COLO668 (cell line): ENCODE measurements at regions not wholly inside any gene's neighbourhood (a gene's known extent, or its start where the extent isn't known, plus 50 kb on each side); places are given as distances from the start of the nearest gene placed in this dataset.
"Not testable (repeated sequence)": the region's sequence is repeated elsewhere in the genome, so short reads cannot be mapped to it uniquely, and the experiment has no call there.

Source experiments
- DNase-seq: peaks from one replicate; lab custom pipeline; 2025; ENCODE audit not compliant: unreplicated experiment; lab: John Stamatoyannopoulos, UW

DNA sequence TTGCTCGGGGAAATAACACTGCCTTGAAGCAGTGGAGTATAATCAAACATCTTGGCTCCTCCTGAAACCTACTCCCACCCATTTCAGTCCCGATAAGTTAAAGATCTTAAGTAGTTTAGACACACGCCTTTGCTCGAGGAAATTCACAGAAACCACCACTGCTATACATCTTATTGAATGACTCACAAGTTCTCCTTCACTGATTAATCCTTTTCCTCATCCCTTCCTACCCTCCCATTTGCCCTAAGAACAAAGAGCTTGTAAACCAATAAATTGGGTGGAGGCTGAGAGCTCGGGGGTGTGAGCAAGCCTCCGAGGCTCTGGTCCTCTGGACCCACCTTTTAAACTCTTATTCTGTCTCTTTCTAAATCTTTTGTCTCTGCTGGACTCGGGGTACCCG is 86.5 kb downstream of the XCL2 start:
- not testable (repeated sequence) for DNase-seq

DNA sequence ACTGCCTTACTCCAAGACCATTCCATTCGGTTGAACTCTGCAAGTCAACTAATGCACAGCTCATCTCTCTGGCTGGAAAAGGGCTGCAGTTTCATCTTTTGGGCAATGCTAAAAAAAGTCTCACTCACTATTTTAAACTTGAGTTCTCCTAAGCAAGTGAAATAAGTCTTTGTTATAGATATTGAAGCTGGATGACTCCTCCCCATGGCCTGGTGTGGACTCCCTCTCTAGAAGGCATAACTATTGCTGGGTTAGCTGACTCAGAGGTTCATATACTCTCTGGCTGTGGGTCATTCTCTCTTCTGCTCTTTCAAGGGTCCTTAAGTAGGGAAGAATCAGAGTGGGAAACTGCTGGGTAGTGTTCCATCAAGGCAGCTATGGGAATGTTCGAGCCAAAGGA is 88.0 kb downstream of the XCL2 start:
- no peak for DNase-seq

DNA sequence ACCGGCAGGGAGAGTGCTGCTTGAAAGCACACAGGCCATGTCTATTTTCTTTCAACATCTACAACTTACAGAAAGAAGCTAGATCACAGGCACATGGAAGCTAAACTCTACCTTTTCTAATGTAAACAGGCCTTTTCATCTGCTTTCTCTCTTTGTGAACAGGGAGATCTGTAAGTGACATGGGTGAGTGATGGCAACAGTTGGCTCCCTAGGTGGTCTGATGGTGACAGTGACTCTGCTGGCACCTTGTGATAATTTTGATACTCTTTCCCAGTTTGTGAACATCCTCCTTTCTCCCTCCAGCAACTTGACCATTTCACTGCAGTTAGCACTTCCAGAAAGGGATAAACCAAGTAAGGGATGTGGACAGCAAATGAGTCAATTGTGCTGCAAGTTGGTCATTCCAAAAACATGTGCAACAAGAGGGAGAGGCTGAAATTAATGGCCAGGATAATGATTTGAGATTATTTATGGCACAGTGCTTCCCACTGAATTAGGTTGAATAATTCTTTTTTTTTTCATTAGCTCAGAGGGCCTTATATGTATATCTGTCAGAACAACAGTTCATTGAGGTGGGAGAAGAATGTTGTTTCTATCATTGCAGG is 89.5 kb downstream of the XCL2 start:
- no peak for DNase-seq

DNA sequence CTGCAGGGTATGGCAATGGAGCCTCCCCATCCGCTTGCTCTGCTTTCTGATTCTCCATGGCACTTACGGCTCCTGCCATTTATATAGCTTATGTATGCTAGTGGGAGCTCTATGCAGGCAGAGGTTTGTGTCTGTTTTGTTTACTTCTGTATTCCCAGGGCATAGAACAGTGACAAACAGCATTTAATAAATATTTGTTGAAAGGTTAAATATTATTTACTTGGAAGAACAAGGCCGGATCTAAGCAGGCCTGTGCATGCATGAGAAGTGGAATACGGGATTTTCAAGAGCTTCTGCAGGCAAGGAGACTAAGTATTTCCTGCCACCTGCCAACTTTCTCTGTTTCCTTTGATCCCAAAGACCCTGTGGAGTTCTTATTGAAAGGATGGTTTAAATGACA is 90.7 kb downstream of the XCL2 start:
- DNase-seq, result no peak

DNA sequence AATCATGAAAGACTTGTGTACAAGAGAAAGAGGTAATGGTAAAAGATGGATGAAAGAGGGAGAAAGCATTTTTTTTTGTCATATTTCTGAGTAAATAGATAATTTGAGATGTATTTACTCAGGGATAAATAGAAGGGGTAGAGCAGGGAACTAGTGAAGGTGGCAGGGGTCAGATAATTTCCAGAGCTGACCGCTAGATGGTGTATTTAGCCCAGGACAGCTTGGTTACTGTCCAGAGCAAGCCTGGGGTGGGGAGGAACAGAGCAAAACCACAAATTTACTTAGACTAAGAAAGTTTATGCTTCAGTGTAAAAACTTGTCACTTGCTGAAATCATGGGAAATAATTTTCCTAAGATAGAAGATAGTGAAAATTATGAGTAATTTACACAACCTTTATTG is 91.5 kb downstream of the XCL2 start:
- no peak for DNase-seq

DNA sequence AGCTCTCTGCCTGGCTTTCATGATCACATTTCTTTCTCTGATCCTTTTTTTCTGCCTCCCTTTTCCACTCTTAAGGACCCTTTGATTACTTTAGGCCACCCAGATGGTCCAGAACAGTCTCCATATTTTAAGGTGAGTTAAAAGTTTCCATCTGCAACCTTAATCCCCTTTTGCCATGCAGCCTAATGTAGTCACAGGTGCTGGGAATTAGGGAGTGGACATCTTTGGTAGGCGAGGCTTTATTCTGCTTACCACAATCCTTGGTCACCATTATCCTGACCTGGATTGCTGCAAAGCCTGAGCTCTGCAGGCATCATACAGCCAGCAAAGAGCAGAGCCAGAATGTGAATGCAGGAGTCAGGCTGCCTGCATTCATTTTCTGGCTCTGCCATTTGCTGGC is 95.9 kb downstream of the XCL2 start:
- DNase-seq, result no peak

DNA sequence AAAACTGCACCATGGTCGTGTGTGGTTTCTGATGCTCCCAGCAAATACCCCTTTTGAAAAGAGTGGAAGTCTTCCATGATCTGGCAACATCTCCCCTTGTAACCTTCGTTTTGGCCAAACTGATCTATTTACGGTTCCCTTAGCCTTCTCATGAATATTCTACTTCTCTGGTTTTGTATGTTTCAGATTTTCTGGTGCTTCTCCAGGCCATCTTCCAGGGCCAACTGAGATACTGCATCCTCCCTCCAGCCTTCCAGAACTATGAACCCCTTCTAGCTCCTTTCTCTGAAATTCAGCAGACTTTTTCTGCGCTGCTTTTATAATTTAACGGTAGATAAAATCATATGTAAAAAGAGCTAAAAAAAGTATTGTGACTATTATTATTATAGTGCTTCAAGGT is 97.7 kb downstream of the XCL2 start:
- DNase-seq, result no peak

DNA sequence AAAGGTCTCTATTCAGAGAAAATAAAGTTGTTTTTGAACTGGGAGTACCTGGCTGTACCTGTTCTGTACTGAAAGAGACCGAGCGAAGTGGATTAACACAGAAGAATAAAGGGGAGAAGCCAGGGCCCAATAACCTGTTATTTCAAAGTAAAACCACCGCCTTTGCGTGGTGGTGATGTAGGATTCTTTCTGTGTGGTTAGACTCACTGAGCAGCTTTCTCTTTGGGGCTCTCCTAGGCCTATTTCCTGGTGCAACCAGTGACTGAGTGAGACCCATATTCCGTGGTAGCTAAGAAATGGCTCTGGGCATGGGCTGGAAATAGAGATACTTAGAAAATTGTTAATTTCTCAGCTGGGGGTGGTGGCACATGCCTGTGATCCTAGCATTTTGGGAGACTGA is 99.9 kb downstream of the XCL2 start:
- no peak for DNase-seq

DNA sequence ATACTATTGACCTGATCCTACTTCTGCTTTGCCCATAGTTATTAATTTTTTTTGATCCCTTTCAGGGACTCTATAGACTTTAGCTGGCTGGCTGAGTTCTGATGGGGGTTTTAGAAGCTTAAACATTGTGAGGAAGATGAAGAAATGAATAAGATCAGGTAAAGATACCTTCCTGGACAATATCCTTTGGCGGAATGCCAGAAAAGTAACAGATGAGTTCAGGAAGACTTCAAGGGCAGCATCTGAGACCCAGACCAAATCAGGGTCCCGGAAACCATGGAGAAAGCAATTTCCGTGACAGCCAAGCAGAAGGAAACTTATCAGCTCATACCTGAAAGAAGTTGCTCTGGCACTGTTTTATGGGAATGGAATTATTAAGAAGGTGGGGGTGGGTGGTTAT is 100.4 kb downstream of the XCL2 start:
- DNase-seq, result no peak

DNA sequence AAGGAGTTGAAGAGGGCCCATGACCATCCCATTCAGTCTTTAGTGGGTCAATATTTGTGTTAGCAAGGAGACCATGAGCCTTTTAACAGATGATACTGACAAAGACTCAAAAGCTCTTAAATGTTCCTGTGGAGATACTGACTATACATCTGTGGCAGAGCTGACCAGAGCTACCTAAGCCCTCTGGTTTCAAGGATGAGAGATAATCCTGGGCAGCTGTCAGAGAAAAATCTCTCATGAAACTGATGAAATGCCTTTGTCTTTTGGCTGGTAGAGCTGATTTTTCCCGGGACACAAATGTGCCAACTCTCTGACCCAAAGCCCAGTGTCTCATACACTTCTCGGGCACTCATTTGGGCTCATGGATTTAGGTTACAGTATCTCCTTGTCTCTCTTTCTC is 100.9 kb downstream of the XCL2 start:
- DNase-seq, result no peak

DNA sequence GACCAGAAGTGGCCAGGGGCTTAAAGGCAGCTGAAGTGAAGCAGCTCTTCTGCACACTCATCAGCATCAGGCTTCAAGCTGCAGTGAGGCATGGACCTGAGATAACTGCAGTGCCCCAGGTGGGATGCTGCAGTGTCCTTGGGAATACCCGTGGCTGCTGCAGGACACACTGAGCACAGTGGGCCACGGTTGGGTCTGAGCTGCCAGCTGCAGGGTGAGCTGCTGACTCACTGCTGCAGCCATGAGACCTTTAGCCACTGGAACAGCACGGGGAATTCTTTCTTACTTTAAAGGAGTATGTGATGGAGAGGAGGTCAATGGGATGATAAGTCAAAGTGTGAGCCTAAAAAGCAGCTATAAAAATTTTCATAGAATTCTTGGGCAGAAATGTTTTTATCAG is 102.1 kb downstream of the XCL2 start:
- peak; percentile 32 for DNase-seq

DNA sequence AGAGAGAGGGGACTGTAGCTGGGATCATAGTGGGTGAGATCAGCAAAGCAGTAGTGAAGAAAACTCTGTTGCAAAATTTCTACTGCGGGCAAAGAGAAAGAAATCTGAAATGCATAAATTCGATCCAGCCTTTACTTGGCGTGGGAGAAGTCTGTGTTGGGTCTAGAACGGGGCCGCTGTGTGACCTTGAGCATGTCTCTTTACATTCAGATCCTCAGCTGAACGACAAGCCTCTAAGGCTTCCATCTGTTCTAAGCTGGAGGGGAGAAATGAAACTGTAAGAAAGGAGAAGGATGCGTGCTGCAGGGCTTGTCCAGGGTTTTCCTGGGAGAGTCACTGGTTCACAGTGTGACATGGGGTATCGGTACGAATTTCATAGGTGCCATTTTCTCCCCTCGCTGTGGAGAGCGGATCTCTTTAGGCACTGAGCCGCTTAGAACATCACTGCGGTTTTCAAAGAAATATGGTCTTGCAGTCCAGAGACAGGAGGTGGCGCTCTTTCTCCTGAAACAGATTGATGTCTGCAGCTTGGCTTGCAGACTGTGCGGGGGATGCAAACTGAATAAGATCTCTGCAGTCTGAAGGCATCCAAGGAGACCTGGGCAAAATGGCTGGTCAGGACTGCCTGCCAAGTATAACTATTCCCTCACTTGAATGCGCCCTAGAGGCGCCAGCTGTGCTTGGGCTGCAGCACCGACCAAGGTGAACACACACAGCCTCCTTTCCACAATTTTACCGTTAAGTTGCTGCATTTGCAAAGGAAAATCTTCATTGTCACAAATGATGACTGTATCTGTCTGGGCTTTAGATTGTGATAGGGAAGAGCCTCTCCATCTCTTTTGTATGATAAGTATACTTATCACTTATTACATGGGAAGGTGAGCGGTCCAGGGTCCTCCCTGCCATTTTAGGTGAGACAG is 104.1 kb downstream of the XCL2 start:
- DNase-seq, result peak; percentile 67

DNA sequence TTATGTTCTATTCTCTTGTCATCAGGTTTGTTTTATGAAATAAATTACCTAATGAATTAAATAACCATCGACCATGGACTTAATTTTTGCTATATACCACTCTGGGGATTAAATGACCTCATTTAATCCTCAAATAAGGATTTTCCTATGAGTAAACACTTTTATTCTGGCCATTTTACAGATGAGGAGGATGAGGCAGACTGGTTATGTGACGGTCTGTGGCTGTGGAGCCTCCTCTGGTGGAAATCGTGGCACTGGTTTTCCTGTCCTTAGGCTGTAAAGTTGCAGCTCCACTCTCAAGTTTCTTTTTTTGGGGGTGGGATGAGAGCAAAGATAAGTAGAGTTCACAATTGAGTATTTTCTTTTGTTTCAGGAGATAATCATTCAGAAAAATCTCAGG is 105.2 kb downstream of the XCL2 start:
- no peak for DNase-seq

DNA sequence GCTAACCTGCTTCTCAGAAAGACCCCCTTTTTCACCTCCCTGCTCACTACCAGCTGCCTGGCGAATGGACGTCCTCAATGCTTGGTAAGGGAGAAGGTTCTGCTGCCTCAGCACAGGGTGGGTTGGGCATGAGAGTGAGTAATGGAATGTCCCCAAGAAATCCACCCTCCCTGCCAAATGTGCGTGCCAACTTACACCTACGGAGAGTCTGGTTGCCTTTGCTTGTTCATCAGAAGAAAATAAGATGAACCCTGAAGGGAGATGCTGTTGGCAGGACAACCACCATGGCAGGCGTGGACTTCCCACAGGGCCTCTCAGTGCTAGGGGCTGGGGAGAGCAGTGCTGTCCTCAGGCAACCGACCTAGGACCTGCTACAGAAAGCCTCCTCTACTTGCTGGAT is 106.0 kb downstream of the XCL2 start:
- DNase-seq, result no peak

DNA sequence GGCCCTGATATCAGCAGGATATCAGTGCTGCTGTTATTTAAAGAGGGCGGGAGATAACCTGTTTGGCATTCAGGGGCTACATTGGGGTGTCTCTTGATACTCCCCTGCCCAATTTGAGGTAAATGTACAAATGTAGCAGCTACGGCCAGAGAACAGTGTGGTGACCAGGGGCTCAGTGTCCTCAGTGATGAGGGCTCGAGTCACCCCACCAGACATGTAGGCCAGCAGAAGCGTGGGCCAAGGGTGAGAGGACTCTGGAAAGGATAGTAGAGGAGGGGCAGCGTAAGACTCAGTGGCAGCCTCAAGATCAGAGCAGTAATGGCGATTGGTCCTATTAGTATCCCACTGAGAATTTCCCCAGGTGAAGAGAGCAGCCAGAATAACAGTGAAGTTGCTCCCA is 108.4 kb downstream of the XCL2 start:
- no peak for DNase-seq

DNA sequence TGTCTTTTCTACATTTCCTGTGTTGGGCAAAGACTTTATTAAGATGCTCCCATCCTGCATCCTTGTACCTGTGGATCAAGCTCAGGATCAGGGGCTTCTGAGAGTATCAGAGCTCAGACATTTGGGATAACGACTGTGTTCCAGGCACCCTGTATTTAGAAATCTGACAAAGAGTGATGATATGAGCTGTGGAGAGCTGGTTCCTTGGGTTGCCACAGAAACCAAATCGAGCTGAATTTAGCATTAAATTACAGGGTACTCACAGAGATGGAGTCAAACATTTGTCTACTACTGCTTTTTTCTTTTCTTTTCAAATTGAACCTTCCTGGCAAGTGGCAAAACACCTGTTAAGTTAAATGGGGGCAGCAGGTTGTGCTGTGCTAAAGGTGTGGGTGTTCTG is 110.6 kb downstream of the XCL2 start:
- DNase-seq, result no peak

DNA sequence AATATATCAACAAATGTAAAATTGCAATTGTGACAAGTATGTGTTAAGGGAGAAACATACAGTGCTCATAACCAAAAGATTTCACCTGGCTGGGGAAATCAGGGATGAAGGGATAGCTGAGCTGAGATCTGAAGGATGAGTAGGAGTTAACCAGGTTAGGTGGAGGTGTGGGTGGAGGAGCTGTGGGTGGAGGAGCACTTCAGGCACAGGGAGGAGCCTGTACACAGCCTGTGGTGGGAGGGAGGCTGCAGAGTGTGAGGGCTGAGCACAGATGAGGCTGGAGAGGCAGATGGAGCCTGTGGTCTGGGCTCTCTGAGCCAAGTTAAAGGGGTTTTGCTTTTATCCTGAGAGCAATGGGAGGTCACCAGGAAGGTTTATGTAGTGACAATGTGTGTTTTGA is 111.9 kb downstream of the XCL2 start:
- no peak for DNase-seq

DNA sequence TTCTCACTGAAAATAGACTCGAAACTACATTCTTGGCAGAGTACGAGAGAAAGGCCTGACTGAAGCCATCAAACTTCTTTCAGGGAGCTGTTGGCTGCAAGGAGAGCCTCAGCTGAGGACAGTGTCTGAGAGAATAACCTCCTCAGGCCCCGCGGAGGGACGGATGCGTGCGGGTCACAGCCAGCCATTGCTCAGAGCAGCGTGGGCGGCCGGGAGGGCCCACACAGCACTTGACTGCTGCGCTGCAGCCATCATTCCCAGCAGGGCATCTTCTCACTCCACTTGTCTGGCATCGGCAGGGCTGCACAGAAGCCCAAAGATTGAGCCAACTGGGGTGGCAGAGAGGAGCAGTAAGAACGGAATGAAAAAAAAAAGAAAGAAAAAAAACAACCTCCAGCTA is 113.5 kb downstream of the XCL2 start:
- DNase-seq, result no peak

DNA sequence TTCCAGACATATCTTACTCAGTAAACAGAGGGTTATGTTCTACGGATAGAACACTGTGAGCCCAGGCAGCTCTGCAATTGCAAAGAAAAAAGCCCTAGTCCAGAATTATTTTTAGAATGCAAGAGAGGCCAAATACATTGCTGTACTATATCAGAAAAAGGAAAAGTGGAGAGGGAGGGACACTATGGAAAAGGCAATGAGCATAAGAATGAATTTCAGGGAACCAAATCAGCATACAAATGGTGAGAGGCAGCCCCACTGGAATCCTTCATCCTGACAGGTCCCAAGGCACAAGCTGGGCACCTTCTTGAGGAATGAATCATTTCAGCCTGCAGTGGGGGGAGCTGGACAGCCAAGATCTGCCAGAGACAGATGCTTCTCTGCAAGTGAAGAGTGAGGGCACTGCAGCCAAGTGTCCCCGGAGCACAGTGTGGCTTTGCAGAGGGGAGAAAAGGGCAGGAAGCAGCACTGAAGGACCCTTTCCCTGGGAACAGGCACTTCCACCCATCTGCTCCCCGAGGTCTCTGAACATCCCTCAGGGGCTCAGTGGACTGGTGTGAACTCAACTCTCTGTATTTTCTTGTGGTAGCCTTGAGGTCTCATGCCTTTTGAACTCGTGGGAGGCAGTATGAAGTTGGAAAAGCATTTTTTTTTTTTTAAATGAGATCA is 115.6 kb downstream of the XCL2 start:
- DNase-seq, result no peak

DNA sequence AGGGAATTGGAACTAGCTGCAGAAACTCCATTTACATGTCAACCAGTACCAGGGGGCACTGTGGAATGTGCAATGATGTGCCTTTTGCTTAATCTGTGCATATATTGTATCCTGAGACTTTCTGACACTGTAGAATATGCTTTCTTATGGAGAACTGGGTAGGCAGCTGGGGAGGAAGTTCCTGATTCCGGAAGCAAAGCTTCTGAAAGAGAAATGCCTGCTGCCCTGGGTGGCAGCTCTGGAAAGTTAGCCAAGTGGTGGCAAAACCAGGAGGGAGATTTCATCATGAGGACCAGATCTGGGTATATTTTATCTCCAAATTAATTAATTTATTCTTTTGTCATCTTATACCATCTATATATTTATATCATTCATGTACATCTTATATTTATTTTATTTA is 116.7 kb downstream of the XCL2 start:
- no peak for DNase-seq

DNA sequence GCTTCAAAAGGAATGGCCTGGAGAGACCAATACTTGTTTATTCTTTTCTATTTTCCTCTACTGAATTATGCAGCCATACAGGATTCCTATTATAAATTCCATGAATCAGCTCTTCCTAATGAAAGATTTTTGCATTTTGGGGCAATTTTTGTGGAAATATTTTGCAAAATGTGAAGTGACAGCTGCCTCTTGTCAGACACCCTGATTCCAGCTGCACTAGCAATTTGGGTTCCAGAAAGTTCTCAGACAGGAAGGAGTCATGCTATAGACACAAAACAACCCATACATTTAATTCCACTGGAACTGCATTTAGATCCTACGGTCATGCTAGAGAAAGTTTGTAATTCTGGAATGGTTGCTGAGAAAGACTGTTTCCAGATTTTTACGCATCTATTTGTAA is 119.5 kb downstream of the XCL2 start:
- no peak for DNase-seq

DNA sequence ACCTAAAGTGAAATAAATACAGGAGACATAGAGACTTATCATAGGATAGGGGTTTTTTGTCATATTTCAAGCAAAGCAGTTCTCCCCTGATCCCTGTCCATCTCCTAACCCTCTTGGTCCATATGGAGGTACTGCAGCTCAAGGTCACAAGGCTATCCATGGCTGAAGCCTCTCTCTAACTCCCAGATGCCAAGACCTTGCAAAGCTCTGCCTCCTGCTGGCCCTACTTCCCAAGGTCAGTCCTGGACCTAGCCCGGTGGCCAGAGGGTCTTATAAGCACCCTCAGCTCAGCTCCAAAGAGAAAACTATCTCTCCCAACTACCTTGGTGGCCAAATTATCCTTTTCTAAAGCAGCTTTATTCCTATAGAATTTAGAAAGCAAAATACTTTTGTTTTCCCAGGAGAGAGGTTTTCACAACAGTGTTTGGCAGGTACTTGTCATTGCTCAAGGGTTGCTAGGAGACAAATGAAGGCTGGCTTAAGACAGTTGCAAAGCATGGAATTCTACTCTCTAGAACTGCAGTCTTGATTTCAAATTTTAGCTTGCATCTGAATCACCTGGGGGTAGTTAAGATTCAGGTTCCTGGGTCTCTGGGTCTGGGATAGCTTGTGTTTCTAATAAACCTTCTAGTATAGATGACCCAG is 121.5 kb downstream of the XCL2 start:
- DNase-seq, result no peak
